22Rv1 (cell line): ENCODE measurements at regions not wholly inside any gene's neighbourhood (a gene's known extent, or its start where the extent isn't known, plus 50 kb on each side); places are given as distances from the start of the nearest gene placed in this dataset.

ENCODE experiments used
- CTCF ChIP-seq: fragments of 450-650 bp; IDR thresholded peaks from 2 replicates; pipeline ENCODE4 v1.5.1; 2017; ENCODE audit warnings: mild to moderate bottlenecking
- ZFX ChIP-seq: fragments of 450-650 bp; IDR thresholded peaks from 2 replicates; pipeline ENCODE4 v1.6.1; 2017; ENCODE audit warnings: antibody characterized with exemption, borderline replicate concordance

- TF ChIP-seq CTCF (no peak), ZFX (no peak)
These were observed 191.8 kb upstream of the LRFN2 start for GRCh38 chr6:40778918-40779317.
